A673 (cell line): ENCODE measurements at regions not wholly inside any gene's neighbourhood (a gene's known extent, or its start where the extent isn't known, plus 50 kb on each side); places are given as distances from the start of the nearest gene placed in this dataset.

Experiments used
- BruUV-seq: library from RNA; stranded (reverse); fragments of 400-500 nt; replicated peaks from 2 replicates; lab custom pipeline; 2021; lab: Mats Ljungman, UMichigan
- CTCF ChIA-PET: fragments of 300-600 bp; sonication (Branson Sonifier 250); formaldehyde crosslinking; loops from one replicate; lab custom pipeline; 2022; ENCODE audit warnings: antibody characterized with exemption; lab: Charles Lee
- POLR2A ChIA-PET: fragments of 300-600 bp; sonication (Branson Sonifier 250); formaldehyde crosslinking; loops from one replicate; lab custom pipeline; 2022; ENCODE audit warnings: antibody characterized with exemption; ENCODE audit not compliant: low non-redundant PET; lab: Charles Lee
- DNase-seq: peaks from one replicate; pipeline ENCODE4 v3.0.0-alpha.2; 2015; ENCODE audit warnings: low spot score
- H3K27ac ChIP-seq: fragments of 200-600 bp; sonication (generic); 2 replicates; pipeline ENCODE4 v1.5.1; 2016; ENCODE audit warnings: mixed run types, low read depth, mild to moderate bottlenecking, mixed read lengths, antibody characterized with exemption, low read length; ENCODE audit not compliant: poor library complexity, severe bottlenecking
- H3K27me3 ChIP-seq: fragments of 200-600 bp; sonication (generic); replicated peaks from 2 replicates; pipeline ENCODE4 v1.6.1; 2017; ENCODE audit warnings: mixed run types, low read depth, mild to moderate bottlenecking, mixed read lengths, antibody characterized with exemption, low read length; ENCODE audit not compliant: insufficient read depth, poor library complexity
- H3K36me3 ChIP-seq: fragments of 200-600 bp; sonication (generic); 2 replicates; pipeline ENCODE4 v1.6.1; 2016; ENCODE audit warnings: mixed run types, mild to moderate bottlenecking, mixed read lengths, antibody characterized with exemption, low read length; ENCODE audit not compliant: insufficient read depth, poor library complexity, severe bottlenecking
- H3K4me1 ChIP-seq: fragments of 200-600 bp; sonication (generic); 2 replicates; pipeline ENCODE4 v1.6.1; 2017; ENCODE audit warnings: mixed run types, mild to moderate bottlenecking, mixed read lengths, antibody characterized with exemption, low read length; ENCODE audit not compliant: insufficient read depth, poor library complexity, severe bottlenecking
- H3K4me3 ChIP-seq: fragments of 200-600 bp; sonication (generic); 2 replicates; pipeline ENCODE4 v1.5.1; 2016; ENCODE audit warnings: low read depth, mixed run types, mild to moderate bottlenecking, mixed read lengths, low read length; ENCODE audit not compliant: poor library complexity, severe bottlenecking
- H3K9me3 ChIP-seq: fragments of 200-600 bp; sonication (generic); 2 replicates; pipeline ENCODE4 v1.6.1; 2016; ENCODE audit warnings: mixed run types, low read depth, mild to moderate bottlenecking, mixed read lengths, antibody characterized with exemption, low read length; ENCODE audit not compliant: poor library complexity, severe bottlenecking
- EZH2 ChIP-seq: fragments of 200-600 bp; sonication (generic); IDR thresholded peaks from 2 replicates; pipeline ENCODE4 v1.6.1; 2017; ENCODE audit warnings: borderline replicate concordance, low read depth, mild to moderate bottlenecking, mixed read lengths, antibody characterized with exemption, low read length; ENCODE audit not compliant: poor library complexity, severe bottlenecking
- intact Hi-C: fragments of 100-400 bp; cut with micrococcal nuclease; formaldehyde crosslinking; loops from one replicate; pipeline ENCODE4 v1.10.0; 2022; ENCODE audit not compliant: unreplicated experiment
- TF ChIP-seq, protein P1 (sequence below): fragments of 300-800, 200-600 bp; sonication (generic); conservative IDR thresholded peaks from 2 replicates; pipeline ENCODE4 v1.5.1; 2017; ENCODE audit warnings: low read depth, mild to moderate bottlenecking, antibody characterized with exemption, low read length, moderate library complexity, mixed read lengths

GRCh38 chr12:20211541-20211940, 156.8 kb upstream of the PDE3A start:
- Histone ChIP-seq H3K4me3 (no peak overlapping the region), H3K36me3 (no peaks in the 10 kb centered on the region), H3K4me1 (peaks cover 26% of the 10 kb centered on the region), H3K27ac (peak overlapping the region; percentile 68), H3K9me3 (no peaks in the 10 kb centered on the region), H3K27me3 (no peaks in the 10 kb centered on the region)
- ChIA-PET CTCF (no interaction called here), POLR2A (no interaction called here)
- no peak for DNase-seq
- TF ChIP-seq EZH2 = no peak
- TF ChIP-seq, protein P1, sequence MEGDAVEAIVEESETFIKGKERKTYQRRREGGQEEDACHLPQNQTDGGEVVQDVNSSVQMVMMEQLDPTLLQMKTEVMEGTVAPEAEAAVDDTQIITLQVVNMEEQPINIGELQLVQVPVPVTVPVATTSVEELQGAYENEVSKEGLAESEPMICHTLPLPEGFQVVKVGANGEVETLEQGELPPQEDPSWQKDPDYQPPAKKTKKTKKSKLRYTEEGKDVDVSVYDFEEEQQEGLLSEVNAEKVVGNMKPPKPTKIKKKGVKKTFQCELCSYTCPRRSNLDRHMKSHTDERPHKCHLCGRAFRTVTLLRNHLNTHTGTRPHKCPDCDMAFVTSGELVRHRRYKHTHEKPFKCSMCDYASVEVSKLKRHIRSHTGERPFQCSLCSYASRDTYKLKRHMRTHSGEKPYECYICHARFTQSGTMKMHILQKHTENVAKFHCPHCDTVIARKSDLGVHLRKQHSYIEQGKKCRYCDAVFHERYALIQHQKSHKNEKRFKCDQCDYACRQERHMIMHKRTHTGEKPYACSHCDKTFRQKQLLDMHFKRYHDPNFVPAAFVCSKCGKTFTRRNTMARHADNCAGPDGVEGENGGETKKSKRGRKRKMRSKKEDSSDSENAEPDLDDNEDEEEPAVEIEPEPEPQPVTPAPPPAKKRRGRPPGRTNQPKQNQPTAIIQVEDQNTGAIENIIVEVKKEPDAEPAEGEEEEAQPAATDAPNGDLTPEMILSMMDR = no peak
- BruUV-seq = no TSS peak
- intact Hi-C loops = loop anchor here (5.0 to 10.0 kb wide), 3 partner anchors 89 to 297 kb away; no protein-coding TSS in a partner anchor

DNA sequence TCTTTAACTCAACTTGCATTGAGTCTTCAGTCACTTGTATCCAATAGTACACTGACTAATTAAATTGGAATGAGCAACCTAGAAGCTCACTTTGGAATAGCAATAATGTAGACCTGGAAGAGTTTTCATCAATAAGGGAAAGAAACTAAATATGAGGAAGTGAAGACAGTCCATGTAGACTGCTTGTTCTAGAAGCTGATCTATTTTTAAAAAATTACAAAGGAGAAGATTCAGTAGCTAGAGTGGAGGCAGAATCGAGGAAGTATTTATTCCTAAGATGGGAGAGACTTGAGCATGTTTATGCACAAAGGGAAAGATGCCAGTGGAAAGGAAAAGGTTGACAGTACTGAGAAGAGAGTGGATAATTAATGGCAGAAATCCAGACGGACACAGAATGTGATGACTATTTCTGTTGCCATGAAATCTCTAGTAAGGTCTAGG, 156.3 kb upstream of the PDE3A start:
- peak; percentile 11 for DNase-seq
- intact Hi-C loops = loop anchor here (5.0 to 10.0 kb wide), 3 partner anchors 90 to 297 kb away; no protein-coding TSS in a partner anchor
- ChIA-PET CTCF (no interaction called here), POLR2A (no interaction called here)
- Histone ChIP-seq H3K4me3 (no peak overlapping the region), H3K4me1 (peaks cover 26% of the 10 kb centered on the region), H3K9me3 (no peaks in the 10 kb centered on the region), H3K36me3 (no peaks in the 10 kb centered on the region), H3K27ac (peak overlapping the region; percentile 68), H3K27me3 (no peaks in the 10 kb centered on the region)
- BruUV-seq = no TSS peak
- TF ChIP-seq, protein P1 = no peak
- TF ChIP-seq EZH2 = no peak

DNA sequence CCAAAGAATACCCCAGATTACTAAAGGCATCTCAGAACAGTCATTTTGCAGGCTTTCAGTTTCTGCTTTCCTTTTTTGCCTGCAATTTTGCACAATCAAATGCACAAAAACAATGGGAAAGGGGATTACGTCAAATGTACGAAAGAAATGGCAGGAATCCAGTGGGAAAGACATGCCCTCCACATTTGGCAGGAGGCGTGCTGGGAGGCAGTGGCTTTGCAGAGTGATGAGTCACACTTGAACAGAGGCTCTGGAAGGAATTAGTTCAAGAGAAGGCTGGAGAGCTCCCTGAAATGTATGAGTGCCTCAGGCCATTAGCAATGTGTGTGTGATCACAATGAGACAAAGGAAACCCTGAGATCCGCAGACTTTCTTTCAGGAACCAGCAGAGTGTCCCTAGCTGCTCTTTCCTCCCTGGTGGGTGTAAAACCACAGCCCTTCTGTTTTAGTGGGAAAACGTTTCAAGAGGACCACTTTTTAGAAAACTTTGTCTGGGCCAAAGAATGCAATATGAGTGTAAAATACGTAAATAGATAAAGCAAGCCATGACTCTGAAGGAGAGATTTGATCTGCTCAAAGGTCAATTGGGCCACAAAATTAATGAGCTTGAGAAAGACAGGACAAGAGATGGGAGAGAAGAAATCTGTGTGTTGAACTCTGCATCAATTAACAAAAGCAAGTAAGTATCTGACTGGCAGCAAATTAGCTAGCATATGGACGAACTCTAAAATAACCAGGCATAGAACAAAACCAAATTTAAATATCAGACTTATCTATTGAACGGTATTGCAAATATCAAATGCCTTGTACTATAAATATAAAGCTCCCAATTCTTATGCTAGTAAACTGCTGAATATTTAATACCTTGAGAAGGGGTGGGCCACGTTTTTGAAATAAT, 155.4 kb upstream of the PDE3A start:
- ChIA-PET CTCF (interaction anchor here (0.6 kb wide), 1 partner anchor 14 kb away, joined by 3 read pairs; no protein-coding TSS in a partner anchor), POLR2A (interaction anchor here (0.6 kb wide), 1 partner anchor 138 kb away, joined by 3 read pairs; no protein-coding TSS in a partner anchor)
- peak; percentile 98 for DNase-seq
- peaks cover 26% of the 10 kb centered on the region for H3K4me1 ChIP-seq
- H3K9me3 ChIP-seq = no peaks in the 10 kb centered on the region
- intact Hi-C loops = loop anchor here (5.0 to 10.0 kb wide), 3 partner anchors 91 to 298 kb away; no protein-coding TSS in a partner anchor
- BruUV-seq = TSS peak; percentile 91
- H3K4me3 ChIP-seq = no peak overlapping the region
- peak overlapping the region; percentile 86 for H3K27ac ChIP-seq
- no peaks in the 10 kb centered on the region for H3K27me3 ChIP-seq
- TF ChIP-seq EZH2 = no peak
- TF ChIP-seq, protein P1 = no peak
- no peaks in the 10 kb centered on the region for H3K36me3 ChIP-seq
